ENCODE measurements at regions not wholly inside any gene's neighbourhood (a gene's known extent, or its start where the extent isn't known, plus 50 kb on each side); places are given as distances from the start of the nearest gene placed in this dataset.
"Not testable (repeated sequence)": the region's sequence is repeated elsewhere in the genome, so short reads cannot be mapped to it uniquely, and the experiment has no call there.

DNA sequence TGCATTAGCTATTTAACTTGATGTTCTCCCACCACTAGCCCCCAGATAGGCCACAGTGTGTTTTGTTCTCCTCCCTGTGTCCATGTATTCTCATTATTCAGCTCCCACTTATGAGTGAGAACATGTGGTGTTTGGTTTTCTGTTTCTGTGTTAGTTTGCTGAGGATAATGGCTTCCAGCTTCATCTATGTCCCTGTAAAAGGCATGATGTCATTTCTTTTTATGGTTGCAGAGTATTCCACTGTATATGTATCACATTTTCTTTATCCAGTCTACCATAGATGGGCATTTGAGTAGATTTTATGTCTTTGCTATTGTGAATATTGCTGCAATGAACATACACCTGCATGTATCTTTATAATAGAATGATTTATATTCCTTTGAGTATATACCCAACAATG lies 487.7 kb downstream of the CBLN4 start:
- DNase-seq, result not testable (repeated sequence)

DNA sequence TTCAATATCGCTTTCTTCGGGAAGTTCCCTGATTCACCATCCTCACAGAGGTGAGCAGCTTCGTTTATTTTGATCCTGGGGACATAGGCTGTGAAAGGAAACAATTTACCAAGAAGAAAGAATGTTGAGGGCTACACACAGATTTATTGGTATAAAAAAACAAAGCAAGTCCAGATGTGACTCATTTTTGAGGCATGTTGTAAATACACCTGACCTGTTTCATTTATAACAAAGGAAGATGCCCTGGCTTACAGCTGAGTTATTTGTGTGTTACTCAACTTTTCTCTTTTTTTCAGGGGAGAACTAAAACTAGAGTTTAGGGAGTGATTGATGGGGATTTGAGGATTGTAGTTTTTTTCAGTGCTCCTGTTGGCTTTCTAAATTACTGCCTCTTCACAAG lies 489.5 kb downstream of the CBLN4 start:
- DNase-seq, result no peak

DNA sequence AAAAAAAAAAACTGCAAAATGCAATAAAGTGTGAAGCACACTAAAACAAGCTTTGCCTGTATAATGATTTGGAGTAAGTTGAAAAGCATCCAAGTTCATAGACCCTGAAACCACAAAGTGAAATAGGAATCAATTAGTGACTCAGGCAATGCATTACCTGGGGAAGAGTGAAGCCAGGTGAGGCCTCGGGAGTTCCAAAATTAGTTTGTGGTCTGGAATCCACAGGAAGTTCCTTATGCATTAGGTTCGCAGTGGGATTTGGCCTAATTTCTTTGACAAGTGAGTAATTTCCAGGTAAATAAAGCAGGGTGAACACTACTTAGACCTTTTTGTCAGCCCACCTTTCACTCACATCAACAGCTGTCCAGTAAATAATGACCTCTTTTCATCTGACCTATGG lies 490.8 kb downstream of the CBLN4 start:
- DNase-seq, result no peak

DNA sequence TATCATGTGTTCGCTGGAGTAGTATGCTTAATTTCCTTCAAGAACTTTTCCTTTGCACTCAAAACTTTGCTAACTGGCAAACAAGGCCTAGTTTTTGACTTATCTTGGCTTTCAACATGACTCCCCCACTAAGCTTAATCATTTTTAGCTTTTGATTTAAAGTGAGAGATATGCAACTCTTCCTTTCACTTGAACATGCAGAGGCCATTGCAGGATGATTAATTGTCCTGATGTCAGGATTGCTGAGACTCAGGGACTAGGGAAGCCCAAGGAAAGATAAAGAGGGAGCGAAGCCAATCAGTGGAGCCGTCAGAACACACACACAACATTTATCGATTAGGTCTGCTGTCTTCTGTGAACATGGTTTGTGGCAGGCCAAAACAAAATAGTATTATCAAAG lies 491.4 kb downstream of the CBLN4 start:
- no peak for DNase-seq

DNA sequence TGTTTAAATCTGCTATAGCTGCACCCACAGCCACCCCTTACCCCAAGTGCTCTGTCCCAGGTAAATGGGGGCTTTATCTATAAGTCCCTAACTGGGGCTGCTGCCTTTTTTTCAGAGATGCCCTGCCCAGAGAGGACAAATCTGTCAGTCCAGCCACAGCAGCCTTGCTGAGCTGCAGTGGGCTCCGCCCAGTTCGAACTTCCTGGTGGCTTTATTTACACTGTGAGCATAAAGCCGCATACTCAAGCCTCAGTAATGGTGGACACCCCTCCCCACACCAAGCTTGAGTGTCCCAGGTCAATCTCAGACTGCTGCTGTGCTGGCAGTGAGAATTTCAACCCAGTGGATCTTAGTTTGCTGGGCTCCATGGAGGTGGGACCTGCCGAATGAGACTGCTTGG lies 505.2 kb downstream of the CBLN4 start:
- DNase-seq, result no peak

DNA sequence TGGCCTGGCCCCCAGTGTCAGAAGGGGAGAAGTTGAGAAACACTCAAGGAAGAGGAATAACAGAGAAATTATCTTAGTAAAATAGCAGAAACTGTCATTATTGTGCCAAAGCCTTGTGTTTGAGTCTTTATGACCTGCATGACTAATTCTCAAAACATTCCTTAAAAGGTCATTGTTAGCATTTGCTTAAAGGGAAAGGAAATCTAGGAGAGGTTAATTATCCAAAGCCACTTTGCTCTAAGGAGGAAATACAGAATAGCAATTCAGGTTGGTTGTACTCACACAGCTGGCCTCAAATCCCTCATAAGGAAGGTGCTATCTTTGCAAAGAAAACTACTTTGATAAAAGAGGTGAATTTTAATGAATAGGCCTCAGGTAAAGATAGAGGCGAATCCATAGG lies 516.7 kb downstream of the CBLN4 start:
- DNase-seq, result no peak

DNA sequence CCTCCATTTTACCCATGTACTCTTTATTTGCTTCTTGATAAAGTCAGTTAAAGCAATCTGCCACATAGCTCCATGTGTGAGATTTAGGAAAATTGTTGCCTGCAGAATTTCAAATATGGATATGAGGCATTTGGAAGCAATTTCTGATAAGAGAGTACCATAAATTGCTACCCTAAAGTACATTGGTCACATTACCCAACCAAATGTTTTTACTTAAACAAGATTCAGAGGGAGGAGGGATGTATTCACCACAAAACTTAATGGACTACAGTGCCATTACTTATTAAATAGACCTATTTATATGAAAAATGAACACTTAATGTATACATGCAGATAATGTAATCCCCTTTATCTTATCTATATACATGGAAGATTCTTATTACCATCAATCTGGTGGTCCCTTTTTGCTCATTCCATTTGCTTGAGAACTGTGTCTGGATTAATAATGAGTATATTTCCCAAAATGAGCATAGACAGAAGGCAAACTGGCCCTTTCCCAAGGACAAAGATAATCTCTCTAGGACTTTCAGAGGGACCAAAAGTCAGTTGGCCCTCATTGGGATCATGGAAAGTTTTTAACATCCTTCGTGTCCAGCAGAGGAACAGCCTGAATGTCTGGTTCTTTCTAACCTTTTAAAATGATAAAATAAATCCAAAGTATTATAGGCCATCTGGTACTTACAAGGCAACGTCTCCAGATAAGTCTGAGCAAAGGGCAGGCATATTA lies 526.4 kb downstream of the CBLN4 start:
- DNase-seq, result no peak

DNA sequence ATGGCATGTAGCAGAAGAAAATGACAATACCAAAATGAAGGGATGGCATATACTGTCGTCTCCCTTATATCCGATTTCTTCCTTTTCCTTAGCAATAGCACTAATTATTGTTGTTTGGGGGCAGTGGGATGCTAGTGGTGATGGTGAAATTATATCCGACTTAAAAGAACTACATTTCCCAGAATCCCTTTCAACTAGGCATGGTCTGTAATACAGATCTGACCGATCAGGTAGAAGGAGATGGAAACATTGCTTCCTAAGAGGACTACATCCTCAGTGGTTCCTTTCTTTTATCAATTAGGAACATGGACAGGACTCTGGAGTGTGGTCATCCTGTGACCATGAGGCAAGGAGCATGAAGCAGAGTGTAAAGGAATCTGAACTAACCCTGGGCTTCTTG lies 532.6 kb downstream of the CBLN4 start:
- no peak for DNase-seq

DNA sequence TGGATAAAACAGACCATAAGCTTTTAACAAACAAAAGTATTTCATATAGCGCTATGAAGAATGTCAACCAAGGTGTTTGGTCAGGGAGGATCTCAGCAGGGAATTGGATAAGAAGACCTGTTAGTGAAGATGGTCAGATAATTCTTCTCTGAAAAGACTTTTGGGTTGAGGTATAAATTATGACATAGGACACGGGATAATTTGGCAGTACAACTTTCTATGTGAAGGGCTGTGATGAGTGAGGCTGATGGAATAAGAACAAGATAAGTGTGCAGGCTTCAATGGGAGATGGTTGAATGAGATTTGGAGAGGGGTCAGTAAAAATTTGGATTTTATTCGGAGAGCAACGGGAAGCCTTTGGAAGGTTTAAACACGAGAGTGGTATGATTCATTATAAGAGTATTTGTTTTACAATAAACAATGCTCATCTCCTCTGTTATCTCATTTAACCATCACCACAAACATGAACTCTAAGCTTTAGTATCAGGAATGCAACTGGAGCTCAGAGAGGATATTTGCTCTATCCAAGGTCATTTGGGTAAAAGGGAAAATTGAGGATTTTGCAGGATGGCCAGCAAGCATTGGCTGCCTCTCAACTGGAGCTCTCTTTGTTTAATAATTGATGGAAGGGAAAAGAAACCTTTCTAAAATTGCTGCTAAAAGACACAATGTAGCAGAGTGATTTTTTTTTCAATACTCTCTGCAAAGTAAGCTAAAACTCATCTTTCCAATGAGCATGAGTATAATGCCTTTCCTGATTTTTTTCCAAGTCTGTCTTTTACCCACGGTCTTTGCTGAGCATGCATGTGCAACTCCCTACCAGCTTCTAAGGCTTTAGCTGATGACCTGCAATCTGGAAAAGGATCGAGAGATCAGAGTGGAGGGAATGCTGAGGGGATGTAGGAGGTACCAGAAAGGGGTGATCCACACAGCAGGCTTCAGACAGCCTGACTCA lies 534.0 kb downstream of the CBLN4 start:
- no peak for DNase-seq

DNA sequence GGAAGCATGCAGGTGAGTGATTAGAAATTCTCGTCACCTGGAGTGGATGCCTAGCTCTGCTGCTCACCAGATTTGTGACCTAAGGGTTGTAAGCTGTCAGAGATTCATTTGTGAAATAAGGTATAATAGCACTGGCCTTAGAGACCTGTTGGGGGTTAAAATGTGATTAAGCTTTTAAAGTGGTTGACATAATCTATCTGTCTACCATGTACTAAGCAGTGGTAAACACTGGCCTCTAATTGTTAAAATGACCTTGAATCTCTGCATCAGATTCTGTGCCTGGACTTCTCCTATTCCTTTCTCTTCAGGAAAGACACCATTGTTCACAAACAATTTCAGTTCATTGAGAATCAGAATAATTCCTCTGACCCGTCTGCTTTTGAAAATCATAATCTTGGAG lies 536.2 kb downstream of the CBLN4 start:
- no peak for DNase-seq

DNA sequence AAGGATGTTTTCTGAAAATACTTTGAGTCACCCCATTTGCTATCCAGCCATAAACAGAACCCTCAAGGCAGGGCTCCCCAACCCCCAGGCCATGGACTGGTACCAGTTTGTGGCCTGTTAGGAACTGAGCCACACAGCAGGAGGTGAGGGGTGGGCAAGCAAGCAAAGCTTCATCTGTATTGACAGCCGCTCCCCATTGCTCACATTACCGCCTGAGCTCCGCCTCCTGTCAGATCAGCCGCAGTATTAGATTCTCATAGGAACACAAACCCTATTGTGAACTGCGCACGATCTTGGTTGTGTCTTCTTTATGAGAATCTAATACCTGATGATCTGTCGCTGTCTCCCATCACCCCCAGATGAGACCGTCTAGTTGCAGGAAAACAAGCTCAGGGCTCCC lies 543.8 kb downstream of the CBLN4 start:
- DNase-seq, result no peak

DNA sequence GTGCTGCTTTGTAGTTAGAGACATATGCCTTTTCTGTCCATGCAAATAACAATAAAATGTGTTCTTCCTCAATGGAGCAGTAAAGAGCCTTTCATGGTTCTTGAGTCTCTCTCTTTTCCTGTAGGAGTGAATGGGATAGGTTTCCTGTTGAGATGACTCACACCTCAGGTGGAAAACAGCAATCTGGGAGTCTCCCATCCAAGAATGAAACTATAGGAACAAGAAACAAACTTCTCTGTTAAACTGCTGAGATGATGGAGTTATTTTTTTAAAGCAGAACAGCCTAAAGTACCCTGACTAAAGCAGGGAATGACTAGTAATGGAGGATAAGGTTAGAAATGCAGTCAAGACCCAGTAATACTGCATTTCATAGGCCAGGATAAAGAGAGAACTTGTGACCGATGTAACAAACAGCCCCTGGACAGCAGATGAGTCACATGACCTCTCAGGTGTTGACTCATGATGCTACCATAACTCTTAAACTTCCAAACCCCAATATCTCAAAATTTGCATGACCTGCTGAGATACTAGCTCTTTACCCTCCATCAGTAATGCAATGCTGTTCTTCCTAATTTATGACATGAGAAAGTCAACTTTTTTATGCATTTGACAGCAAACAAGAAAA lies 548.9 kb downstream of the CBLN4 start:
- DNase-seq, result no peak

DNA sequence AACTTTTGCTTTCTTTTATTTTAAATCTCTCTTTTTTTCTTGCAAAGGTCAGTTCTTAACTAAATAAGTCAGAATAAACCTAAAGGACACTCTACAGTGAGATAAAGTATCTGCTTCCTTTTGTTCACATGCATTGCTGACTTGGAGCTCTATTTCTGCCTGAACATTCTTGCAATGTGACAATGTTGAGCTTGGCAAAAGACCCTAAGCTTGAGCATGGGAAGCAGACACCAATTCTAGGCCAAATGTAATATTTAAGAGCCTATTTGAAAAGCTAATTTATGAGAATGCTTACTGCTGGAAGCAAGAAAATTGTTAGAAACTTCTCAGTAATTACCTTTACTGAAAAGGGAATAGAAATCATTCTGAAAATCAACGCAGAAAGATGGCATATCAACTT lies 556.2 kb downstream of the CBLN4 start:
- no peak for DNase-seq

DNA sequence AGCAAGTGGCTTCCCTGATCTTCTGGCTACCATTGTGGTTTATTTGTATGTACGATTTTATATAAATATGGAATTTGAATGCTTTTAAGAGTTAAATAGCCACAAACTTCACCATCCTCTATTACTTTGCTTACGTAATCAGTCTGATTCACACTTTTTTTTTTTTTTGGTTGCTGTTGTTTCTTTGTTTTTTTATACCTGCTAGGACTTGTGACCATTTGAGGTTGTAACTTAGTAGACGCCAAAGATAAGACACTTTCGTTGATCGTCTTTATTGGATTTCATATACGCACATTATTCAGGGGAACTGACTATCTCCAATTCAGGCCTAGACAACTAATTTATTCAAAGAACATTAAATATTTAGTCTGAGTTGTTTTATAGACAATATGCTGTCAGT lies 559.0 kb downstream of the CBLN4 start:
- DNase-seq, result no peak

DNA sequence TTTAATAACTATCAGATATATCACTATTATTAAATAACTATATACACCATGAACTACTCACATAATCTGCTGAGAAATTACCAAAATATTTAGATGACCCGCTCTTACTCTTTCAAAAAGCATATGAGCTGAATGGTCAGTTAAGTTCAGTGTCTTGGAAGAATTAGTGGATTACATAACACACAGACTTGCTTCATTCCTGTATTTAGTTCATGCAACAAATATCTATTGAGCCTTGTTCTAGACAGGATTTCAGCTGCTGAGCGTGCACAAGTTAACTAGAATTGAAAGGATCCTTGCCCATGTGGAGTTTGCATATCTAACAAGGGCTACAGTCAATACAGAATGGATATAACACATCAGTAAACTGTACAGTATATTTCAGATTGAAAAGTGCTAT lies 566.2 kb downstream of the CBLN4 start:
- DNase-seq, result no peak

DNA sequence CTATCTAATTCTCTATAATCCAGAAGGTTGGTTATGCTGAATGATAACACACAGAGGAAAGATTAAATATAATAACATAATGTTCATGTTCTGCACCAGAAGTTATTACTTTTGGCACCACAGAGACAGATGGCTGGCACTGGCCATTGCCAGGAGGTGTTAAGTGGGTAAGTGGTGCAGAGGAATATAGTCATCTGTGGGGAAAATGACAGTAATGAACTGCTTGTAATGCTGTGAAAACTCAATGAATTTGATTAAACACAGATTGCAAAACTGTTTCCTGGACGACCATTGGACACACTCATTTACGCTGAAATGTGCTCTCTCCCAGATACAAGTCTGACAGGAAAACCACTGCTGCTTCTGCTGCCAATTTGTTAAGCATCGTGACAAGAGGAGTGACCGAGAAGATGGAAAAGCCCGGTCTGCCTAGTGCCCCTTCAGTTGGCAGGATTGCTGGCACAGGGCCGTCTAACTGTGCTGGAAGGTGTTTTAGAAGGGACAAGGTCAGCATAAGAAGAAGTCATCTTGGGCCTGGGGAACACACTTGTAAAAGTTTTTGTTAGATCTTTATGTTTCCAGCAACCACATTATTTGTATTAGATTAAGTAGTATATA lies 567.4 kb downstream of the CBLN4 start:
- no peak for DNase-seq

DNA sequence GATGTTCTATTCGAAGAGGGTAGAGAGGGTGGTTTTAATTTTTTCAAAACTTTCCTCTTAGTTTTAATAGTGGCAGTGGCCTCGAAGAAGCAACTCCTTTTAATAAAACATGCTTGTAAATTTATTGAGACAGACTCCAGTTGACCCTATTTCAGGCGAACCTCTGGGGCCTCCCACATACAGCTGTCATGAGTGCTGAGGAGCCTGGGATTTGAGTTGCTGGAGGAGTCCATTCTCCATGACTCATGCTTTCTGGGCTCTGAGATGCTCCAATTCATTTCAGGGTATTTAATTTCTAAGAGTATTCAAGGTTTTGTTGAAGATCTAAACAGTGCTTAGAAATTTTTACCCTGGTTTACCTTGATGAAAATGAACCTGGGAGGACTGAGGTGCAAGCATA lies 580.4 kb downstream of the CBLN4 start:
- no peak for DNase-seq

DNA sequence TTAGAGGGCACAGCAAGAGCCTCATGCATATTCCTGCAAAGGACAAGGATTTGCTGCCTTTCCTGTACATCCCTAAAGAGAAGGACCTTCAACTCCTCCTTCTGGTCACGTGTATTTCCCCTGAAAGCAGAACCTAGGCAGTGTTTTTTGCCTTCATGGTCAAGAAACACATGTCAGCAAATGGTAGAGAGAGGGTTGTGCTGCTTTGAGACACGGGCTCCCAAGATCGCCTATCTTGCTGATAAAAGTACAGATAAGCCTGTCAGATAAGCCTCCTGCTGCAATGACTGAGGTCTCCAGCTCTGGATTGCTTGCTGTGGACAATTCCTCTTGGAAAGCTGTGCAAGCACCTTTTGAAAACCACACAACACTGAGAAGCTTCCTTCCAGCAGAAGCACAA lies 580.8 kb downstream of the CBLN4 start:
- DNase-seq, result no peak

DNA sequence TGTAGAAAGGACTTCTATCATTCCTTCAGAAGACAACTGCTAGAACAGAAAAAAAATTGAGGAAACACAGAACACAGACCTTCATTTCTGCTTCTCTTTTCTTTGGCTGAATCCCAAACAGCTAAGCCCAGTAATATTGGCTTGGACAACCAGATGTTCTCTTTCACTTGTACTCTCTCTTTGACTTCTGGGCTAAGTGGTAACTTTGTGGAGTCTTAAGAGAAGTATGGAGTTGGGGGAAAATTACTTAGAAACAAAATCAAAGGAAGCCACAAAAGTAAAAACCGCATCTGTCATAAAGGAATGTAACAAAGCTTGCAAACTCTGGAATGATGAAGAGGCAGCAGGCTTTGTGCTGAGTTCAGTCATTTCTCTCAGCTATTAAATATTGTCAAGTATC lies 587.5 kb downstream of the CBLN4 start:
- no peak for DNase-seq

DNA sequence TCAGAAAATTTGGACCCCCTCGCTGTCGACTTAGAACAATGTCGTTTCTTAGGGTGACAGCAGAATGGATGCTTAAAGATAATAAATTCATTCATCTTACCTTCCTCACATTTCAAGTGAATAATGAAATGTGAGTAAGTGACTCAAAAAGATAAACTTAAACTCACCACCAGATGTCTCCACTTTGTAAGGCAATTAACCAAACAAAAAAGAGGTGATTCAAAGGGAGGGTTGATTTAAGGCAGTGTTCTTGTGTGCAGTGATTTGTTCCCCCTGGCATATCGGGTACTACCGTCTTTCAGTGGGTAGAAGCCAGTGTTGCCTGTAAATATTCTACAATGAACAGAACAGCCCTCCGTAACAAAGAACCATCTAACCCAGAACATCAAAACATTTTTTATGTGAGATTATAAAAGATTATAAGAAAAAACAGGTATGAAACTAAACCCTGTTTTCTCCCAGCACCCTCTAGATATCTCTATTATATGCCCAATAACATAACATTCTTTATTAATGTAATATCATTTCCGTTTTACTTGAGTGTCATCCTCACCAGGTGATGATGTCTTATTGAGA lies 589.7 kb downstream of the CBLN4 start:
- peak in 1 of 3 donors; percentile 1 for DNase-seq

DNA sequence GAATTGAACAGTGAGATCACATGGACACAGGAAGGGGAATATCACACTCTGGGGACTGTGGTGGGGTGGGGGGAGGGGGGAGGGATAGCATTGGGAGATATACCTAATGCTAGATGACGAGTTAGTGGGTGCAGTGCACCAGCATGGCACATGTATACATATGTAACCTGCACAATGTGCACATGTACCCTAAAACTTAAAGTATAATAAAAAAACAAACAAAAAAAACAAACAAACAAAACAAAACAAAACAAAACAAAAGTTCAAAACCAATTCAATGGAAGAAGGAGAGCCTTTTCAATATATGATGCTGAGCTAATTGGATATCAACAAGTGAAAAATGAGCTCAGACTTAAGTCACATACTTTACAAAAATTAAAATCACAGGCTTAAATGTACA lies 592.8 kb downstream of the CBLN4 start:
- not testable (repeated sequence) for DNase-seq

DNA sequence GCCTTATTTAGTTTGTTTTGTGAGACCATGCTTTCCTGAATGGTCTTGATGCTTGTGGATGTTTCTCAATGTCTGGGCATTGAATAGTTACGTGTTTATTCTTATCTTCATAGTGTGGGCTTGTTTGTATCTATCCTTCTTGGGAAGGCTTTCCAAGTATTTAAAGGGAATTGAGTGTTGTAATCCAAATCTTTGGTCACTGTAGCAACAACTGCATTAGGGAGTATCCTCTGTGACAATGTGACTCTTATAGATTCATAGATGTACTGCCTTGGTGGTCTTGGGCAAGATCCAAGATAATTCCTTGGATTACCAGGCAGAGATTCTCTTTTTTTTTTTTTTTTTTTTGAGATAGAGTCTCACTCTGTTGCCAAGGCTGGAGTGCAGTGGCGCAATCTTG lies 598.4 kb downstream of the CBLN4 start:
- no peak for DNase-seq

DNA sequence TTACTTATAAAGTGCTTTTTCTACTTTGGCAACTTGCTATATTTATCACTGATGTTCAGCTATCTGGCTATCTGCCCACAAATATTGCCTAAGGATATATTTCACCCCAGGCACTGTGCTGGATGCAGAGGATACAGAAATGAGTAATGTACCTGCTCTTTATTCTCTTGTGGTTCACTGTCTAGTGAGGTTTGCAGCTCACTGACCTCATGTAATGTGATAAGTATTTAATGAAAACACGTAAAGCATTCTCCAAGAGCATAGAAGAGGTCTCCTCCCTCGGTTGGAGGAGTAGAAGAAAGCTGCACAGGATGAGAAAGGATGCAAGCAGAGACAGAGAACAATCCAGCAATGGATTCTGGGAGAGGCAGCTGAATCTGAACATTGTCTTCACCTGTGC lies 610.7 kb downstream of the CBLN4 start:
- no peak for DNase-seq

Data from suppressor macrophage treated with lipopolysaccharide for 1 hour (primary cell).